T-helper 2 cell (primary cell): ENCODE measurements at regions not wholly inside any gene's neighbourhood (a gene's known extent, or its start where the extent isn't known, plus 50 kb on each side); places are given as distances from the start of the nearest gene placed in this dataset.
"Not testable (repeated sequence)": the region's sequence is repeated elsewhere in the genome, so short reads cannot be mapped to it uniquely, and the experiment has no call there.

ENCODE experiments used
- DNase-seq, 5 experiments: peaks; one replicate each; pipeline versions ENCODE4 v3.0.0 to v3.0.0-alpha.2; 2012 to 2022

- DNase-seq, result no peak
These were observed 85.7 kb upstream of the PLD5 start for GRCh38 chr1:242610209-242610608.

GRCh38 chr1:242605521-242605920 lies 81.0 kb upstream of the PLD5 start:
- no peak for DNase-seq

DNA sequence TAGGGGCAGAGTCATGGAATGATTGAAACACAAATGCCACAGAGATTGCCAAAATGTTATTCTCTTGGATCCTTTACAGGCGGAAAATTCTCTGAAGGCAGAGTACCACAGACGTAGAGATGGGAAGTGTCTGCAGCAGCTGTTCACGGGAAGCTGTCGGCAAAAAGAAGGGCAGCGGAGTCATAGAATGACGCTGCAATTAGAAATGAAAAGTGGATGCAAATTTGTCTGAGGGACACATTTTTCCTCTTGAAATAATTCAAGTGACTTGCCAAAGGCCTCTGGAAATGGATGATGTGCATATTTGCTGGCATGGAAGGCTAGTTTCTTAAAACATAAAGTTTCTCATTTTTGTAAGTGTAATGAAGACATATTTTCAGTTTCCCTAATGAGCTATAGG lies 77.5 kb upstream of the PLD5 start:
- DNase-seq, result no peak

DNA sequence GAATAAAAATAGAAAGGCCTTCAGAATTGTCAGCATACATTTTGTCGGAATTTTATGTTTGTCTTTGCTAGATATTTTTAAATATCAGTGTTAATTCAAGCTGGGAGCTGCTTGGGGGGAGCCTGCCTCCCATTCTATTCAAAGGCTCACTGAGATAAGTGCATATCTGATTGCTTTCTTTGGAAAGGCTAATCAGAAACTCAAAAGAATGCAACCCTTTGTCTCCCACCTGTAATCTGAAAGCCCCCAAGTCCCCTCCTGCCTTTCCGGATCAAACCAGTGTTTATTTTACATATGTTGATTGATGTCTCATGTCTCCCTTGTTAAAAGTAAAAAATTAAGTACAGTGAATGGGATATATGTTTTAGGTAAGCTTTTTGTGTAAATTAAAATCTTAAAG lies 69.3 kb upstream of the PLD5 start:
- not testable (repeated sequence) for DNase-seq

- no peak for DNase-seq
These were observed 61.8 kb upstream of the PLD5 start for GRCh38 chr1:242586360-242586680.

DNA sequence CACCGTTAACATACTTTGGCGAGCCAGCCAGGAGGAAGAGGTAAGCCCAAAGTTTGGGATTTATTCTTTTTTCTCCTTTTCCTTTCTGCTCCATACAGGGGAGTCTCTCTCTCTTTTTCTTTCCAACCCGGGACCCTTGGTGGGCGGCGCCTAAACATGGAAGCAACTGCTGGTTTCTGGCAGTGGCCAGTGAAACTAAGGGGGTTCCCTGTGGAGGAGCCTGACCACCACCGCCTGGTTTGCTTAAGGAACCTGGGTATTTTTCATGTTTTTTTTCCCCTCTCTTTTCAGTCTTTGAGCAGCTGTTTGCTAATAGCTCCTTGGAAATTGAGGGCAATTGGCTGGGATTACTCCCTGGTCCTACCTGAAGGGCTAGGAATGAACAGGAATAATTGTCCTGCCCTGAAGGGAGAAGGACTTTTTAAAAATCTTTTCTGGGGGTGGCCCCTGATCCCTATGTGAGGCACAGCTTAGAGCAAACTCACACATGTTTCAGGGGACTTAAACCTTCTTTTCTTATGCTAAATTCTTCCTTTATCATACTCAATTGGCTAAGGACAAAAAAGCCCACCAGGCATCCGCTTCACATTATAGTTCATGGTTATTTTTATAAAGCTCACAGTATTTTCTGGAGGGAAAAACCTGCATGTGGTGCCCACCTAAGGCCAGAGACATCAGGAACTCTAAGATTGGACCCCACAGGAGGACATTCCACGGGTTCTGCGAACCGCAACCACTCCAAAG lies 61.3 kb upstream of the PLD5 start:
- DNase-seq, result no peak

- no peak for DNase-seq
These were observed 58.2 kb upstream of the PLD5 start for GRCh38 chr1:242582669-242583068.

DNA sequence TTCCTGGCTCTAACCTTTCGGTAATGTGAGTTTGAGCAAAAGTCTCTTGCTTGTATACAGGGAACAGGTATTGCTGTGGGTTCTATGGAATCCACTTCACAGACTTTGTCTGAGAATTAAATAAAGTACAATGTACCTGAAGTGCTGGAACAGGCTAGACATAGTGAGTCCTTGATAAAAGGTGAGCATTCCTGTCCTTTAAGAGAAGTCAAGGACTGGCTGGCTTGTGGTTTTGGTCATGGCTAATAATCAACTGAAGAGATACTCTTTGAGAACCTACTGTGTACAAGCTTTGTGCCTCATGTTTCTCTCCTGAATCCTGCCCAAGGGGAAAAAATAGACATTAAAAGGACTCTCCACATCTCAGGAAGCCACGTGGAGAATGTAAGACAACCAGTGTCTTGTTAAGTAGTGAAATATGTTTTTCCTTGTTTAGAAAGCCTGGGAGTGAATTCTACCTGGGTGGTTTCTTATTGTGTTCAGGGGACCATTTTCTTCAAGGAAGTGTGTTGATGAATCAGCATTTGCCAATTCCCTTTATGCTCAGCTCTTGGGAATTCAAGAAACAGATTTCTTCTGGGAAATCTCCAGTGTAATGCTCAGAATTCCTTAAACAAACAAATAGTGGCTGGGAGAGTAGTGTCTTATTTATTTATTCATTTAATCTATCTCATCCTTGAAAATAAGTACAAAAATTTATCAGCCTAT lies 55.2 kb upstream of the PLD5 start:
- DNase-seq, result no peak
